HCT116 (cell line): ENCODE measurements at regions not wholly inside any gene's neighbourhood (a gene's known extent, or its start where the extent isn't known, plus 50 kb on each side); places are given as distances from the start of the nearest gene placed in this dataset.
"Not testable (repeated sequence)": the region's sequence is repeated elsewhere in the genome, so short reads cannot be mapped to it uniquely, and the experiment has no call there.

Experiments used
- CTCF ChIP-seq, 3 experiments: fragments of 200-600 bp in 1 of 3; sonication (generic) in 1 of 3; IDR thresholded peaks in 2 of 3; conservative IDR thresholded peaks in 1 of 3; 2 replicates each; pipeline ENCODE4 v1.5.1; 2012 to 2017; ENCODE audit warnings: low read depth in 2 of 3, low read length in 2 of 3, antibody characterized with exemption in 1 of 3, borderline replicate concordance in 1 of 3, control low read depth in 1 of 3, mild to moderate bottlenecking in 1 of 3, mixed read lengths in 1 of 3, mixed run types in 1 of 3, moderate library complexity in 1 of 3; ENCODE audit not compliant: insufficient read depth in 1 of 3
- EZH2 ChIP-seq: fragments of 200-600 bp; sonication (generic); IDR thresholded peaks from 2 replicates; pipeline ENCODE4 v1.6.1; 2017; ENCODE audit warnings: antibody characterized with exemption, mixed run types
- POLR2A ChIP-seq: IDR thresholded peaks from 2 replicates; pipeline ENCODE4 v1.7.0; 2011; ENCODE audit warnings: borderline replicate concordance; ENCODE audit not compliant: insufficient read depth, insufficient read length; ENCODE audit errors: extremely low read depth

- not testable (repeated sequence) for TF ChIP-seq EZH2; POLR2A; CTCF (IDR thresholded peaks at IDR 0.05 in 2 of 3, conservative IDR thresholded peaks at IDR 0.05 in 1 of 3; ENCODE audit: borderline replicate concordance in 1 of 3, insufficient read depth in 1 of 3, low read depth in 2 of 3, low read length in 2 of 3)
Observed at GRCh38 chr9:64368644-64368942, 916.4 kb downstream of the FOXD4L5 start.
